MM.1S (cell line): ENCODE measurements at regions not wholly inside any gene's neighbourhood (a gene's known extent, or its start where the extent isn't known, plus 50 kb on each side); places are given as distances from the start of the nearest gene placed in this dataset.

Experiments used
- DNase-seq: peaks from one replicate; pipeline ENCODE4 v3.0.0-alpha.2; 2015
- H2AFZ ChIP-seq: fragments of 300-600 bp; sonication (generic); 2 replicates; pipeline ENCODE4 v1.6.0; 2016; ENCODE audit warnings: antibody characterized with exemption, low read length
- H3F3A ChIP-seq: fragments of 300-600 bp; sonication (generic); 2 replicates; pipeline ENCODE4 v1.6.1; 2016; ENCODE audit warnings: mild to moderate bottlenecking, antibody characterized with exemption, low read length, moderate library complexity, mixed read lengths; ENCODE audit not compliant: insufficient read depth
- H3K27ac ChIP-seq: fragments of 300-600 bp; sonication (generic); 2 replicates; pipeline ENCODE4 v1.5.1; 2016; ENCODE audit warnings: mild to moderate bottlenecking, low read length
- H3K27me3 ChIP-seq: fragments of 300-600 bp; sonication (generic); replicated peaks from 2 replicates; pipeline ENCODE4 v1.6.0; 2016; ENCODE audit warnings: low read length; ENCODE audit not compliant: insufficient read depth
- H3K36me3 ChIP-seq: fragments of 300-600 bp; sonication (generic); replicated peaks from 2 replicates; pipeline ENCODE4 v1.6.1; 2016; ENCODE audit warnings: mild to moderate bottlenecking, low read length, mixed read lengths; ENCODE audit not compliant: insufficient read depth
- H3K4me1 ChIP-seq: fragments of 300-600 bp; sonication (generic); 2 replicates; pipeline ENCODE4 v1.6.1; 2016; ENCODE audit warnings: low read length, mixed read lengths
- H3K4me2 ChIP-seq: fragments of 300-600 bp; sonication (generic); 2 replicates; pipeline ENCODE4 v1.6.0; 2016; ENCODE audit warnings: low read depth, low read length
- H3K4me3 ChIP-seq: fragments of 300-600 bp; sonication (generic); 2 replicates; pipeline ENCODE4 v1.5.1; 2016; ENCODE audit warnings: low read length, mixed read lengths
- H3K79me2 ChIP-seq: fragments of 300-600 bp; sonication (generic); 2 replicates; pipeline ENCODE4 v1.6.1; 2016; ENCODE audit warnings: mixed run types, low read length, mixed read lengths
- H3K9ac ChIP-seq: fragments of 300-600 bp; sonication (generic); 2 replicates; pipeline ENCODE4 v1.6.1; 2016; ENCODE audit warnings: low read length, mixed read lengths
- H3K9me2 ChIP-seq: fragments of 300-600 bp; sonication (generic); replicated peaks from 2 replicates; pipeline ENCODE4 v1.6.1; 2016; ENCODE audit warnings: mild to moderate bottlenecking, low read length, mixed read lengths; ENCODE audit not compliant: insufficient read depth
- H3K9me3 ChIP-seq: fragments of 300-600 bp; sonication (generic); replicated peaks from 2 replicates; pipeline ENCODE4 v1.6.1; 2016; ENCODE audit warnings: mild to moderate bottlenecking, low read length, mixed read lengths; ENCODE audit not compliant: insufficient read depth
- H4K20me1 ChIP-seq: fragments of 300-600 bp; sonication (generic); 2 replicates; pipeline ENCODE4 v1.6.1; 2016; ENCODE audit warnings: mild to moderate bottlenecking, low read length, moderate library complexity, mixed read lengths; ENCODE audit not compliant: insufficient read depth
- EZH2 ChIP-seq: fragments of 300-600 bp; sonication (generic); optimal IDR thresholded peaks from 2 replicates; pipeline ENCODE3; 2017; ENCODE audit warnings: low read depth, mild to moderate bottlenecking, antibody characterized with exemption, low read length, mixed read lengths
- EZH2phosphoT487 ChIP-seq: fragments of 300-600 bp; sonication (generic); IDR thresholded peaks from 2 replicates; pipeline ENCODE4 v1.6.1; 2018; ENCODE audit warnings: antibody characterized with exemption, low read length
- TF ChIP-seq, protein P1 (sequence below): fragments of 300-600 bp; sonication (generic); IDR thresholded peaks from 2 replicates; pipeline ENCODE4 v1.5.1; 2016; ENCODE audit warnings: antibody characterized with exemption, low read length, mixed read lengths

DNA sequence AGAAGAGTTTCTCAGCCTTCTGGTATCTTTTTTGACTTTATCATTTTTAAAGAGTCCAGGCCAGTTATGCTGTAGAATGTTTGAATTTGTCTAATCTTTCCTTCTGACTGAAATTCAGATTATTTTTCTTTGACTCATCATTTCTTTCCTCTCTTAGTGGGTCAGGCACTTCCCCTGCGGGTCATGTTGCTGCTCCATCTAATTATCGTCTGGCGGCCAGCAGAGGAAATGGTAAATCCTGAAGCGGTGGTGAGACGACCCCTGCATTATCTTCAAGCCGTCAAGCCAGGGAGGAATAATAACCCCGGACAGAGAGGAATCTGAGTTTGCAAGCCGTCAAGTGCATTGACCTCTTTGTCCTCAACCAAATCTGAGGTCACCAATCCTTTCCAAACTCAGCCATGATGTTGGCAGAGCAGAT lies 102.1 kb downstream of the ADSS2 start:
- H3K4me2 ChIP-seq = peak overlapping the region; percentile 40; the same call in 1 of the 2 replicates
- peak overlapping the region; percentile 9; the same call in 1 of the 2 replicates for H3K27ac ChIP-seq
- no peaks in the 10 kb centered on the region for H4K20me1 ChIP-seq
- no peak for TF ChIP-seq EZH2
- no peak for TF ChIP-seq EZH2phosphoT487
- TF ChIP-seq, protein P1, sequence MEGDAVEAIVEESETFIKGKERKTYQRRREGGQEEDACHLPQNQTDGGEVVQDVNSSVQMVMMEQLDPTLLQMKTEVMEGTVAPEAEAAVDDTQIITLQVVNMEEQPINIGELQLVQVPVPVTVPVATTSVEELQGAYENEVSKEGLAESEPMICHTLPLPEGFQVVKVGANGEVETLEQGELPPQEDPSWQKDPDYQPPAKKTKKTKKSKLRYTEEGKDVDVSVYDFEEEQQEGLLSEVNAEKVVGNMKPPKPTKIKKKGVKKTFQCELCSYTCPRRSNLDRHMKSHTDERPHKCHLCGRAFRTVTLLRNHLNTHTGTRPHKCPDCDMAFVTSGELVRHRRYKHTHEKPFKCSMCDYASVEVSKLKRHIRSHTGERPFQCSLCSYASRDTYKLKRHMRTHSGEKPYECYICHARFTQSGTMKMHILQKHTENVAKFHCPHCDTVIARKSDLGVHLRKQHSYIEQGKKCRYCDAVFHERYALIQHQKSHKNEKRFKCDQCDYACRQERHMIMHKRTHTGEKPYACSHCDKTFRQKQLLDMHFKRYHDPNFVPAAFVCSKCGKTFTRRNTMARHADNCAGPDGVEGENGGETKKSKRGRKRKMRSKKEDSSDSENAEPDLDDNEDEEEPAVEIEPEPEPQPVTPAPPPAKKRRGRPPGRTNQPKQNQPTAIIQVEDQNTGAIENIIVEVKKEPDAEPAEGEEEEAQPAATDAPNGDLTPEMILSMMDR = no peak
- H3K9me2 ChIP-seq = no peaks in the 10 kb centered on the region
- no peak for DNase-seq
- H3K79me2 ChIP-seq = no peaks in the 10 kb centered on the region
- H3K4me3 ChIP-seq = no peak overlapping the region
- H3K36me3 ChIP-seq = no peaks in the 10 kb centered on the region
- no peak overlapping the region; the same call in 1 of the 2 replicates for H2AFZ ChIP-seq
- 0 out of 2 replicates have a peak, but pooled peaks cover 7% of the 10 kb centered on the region for H3F3A ChIP-seq
- H3K4me1 ChIP-seq = peaks cover 6% of the 10 kb centered on the region
- H3K27me3 ChIP-seq = no peaks in the 10 kb centered on the region
- no peaks in the 10 kb centered on the region for H3K9me3 ChIP-seq
- no peak overlapping the region for H3K9ac ChIP-seq

- Histone ChIP-seq H4K20me1 (no peaks in the 10 kb centered on the region), H3K79me2 (no peaks in the 10 kb centered on the region), H3F3A (0 out of 2 replicates have a peak, but pooled peaks cover 7% of the 10 kb centered on the region), H3K27ac (peak overlapping the region; percentile 9; the same call in 1 of the 2 replicates), H3K4me2 (peak overlapping the region; percentile 40; the same call in 1 of the 2 replicates), H3K36me3 (no peaks in the 10 kb centered on the region), H3K27me3 (no peaks in the 10 kb centered on the region), H2AFZ (no peak overlapping the region), H3K4me1 (peaks cover 6% of the 10 kb centered on the region), H3K4me3 (no peak overlapping the region), H3K9me3 (no peaks in the 10 kb centered on the region), H3K9ac (no peak overlapping the region), H3K9me2 (no peaks in the 10 kb centered on the region)
- peak; percentile 75 for DNase-seq
- TF ChIP-seq EZH2 = no peak
- TF ChIP-seq EZH2phosphoT487 = no peak
- TF ChIP-seq, protein P1 = no peak
Measured at GRCh38 chr1:244350027-244350426, 101.7 kb downstream of the ADSS2 start.

- H3K36me3 ChIP-seq = no peaks in the 10 kb centered on the region
- DNase-seq = no peak
- H3K9me3 ChIP-seq = no peaks in the 10 kb centered on the region
- H3K4me3 ChIP-seq = no peak overlapping the region
- 0 out of 2 replicates have a peak, but pooled peaks cover 7% of the 10 kb centered on the region for H3F3A ChIP-seq
- H3K79me2 ChIP-seq = no peaks in the 10 kb centered on the region
- H3K9ac ChIP-seq = no peak overlapping the region
- H3K4me2 ChIP-seq = no peak overlapping the region
- TF ChIP-seq EZH2phosphoT487 (no peak), EZH2 (no peak)
- TF ChIP-seq, protein P1 = no peak
- H3K27me3 ChIP-seq = no peaks in the 10 kb centered on the region
- H2AFZ ChIP-seq = no peak overlapping the region
- no peak overlapping the region for H3K27ac ChIP-seq
- peaks cover 6% of the 10 kb centered on the region for H3K4me1 ChIP-seq
- H4K20me1 ChIP-seq = no peaks in the 10 kb centered on the region
- H3K9me2 ChIP-seq = no peaks in the 10 kb centered on the region
Measured at GRCh38 chr1:244352156-244352830, 99.4 kb downstream of the ADSS2 start.
